ENCODE measurements at regions not wholly inside any gene's neighbourhood (a gene's known extent, or its start where the extent isn't known, plus 50 kb on each side); places are given as distances from the start of the nearest gene placed in this dataset.

DNA sequence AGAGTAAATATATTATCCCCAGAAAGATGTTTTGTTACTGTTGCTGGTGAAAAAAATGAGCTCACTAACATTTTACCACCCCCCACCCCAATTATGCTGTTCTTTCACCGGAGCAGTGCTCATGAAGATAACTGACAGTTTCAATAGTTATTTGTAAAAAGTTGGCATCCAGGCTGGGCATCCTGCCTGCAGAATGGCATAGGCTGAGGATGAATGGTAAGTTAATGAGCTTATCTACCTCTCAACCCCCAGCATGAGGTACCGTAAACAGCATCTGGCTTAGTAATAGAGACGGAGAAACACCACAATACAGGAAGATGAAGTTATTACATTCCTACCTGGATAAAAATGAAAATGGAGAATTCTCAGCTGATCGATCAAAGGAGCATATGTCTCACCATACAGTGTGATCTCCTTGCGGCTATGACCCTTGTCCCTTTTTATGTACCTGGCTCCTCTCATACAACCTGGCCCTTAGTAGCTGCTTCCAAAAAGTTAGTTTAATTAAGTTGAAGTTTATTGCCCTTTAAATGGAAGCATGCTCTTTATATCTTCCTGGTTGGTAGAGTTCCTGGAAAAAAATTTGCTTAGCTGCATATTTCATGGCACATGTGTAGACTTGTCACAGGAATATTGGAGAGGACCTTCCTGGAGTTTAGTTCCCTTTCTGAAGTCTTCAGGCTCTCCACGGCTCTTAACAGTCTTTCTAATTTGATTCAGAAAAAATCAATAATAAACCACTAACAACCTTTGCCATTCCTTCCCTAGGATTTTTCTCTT lies 61.2 kb upstream of the MPHOSPH6 start:
- TF ChIP-seq, protein P1, sequence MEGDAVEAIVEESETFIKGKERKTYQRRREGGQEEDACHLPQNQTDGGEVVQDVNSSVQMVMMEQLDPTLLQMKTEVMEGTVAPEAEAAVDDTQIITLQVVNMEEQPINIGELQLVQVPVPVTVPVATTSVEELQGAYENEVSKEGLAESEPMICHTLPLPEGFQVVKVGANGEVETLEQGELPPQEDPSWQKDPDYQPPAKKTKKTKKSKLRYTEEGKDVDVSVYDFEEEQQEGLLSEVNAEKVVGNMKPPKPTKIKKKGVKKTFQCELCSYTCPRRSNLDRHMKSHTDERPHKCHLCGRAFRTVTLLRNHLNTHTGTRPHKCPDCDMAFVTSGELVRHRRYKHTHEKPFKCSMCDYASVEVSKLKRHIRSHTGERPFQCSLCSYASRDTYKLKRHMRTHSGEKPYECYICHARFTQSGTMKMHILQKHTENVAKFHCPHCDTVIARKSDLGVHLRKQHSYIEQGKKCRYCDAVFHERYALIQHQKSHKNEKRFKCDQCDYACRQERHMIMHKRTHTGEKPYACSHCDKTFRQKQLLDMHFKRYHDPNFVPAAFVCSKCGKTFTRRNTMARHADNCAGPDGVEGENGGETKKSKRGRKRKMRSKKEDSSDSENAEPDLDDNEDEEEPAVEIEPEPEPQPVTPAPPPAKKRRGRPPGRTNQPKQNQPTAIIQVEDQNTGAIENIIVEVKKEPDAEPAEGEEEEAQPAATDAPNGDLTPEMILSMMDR (IDR thresholded peaks at IDR 0.05) = no peak
- no peaks in the 10 kb centered on the region for H3K79me2 ChIP-seq (ENCODE audit: insufficient read depth, low read length)
- H3K4me3 Mint-ChIP-seq = no peak overlapping the region
- H2AFZ ChIP-seq (ENCODE audit: insufficient read depth, low read depth, low read length, poor library complexity, severe bottlenecking) = no peak overlapping the region
- H3K27ac Mint-ChIP-seq = no peak overlapping the region
- no CpG with 5 or more reads among the region's 6 CpGs for WGBS (ENCODE audit: insufficient coverage)
- no peak overlapping the region for H3K27ac ChIP-seq (ENCODE audit: low read depth in 1 of 2, low read length in 2 of 2)
- peaks cover 0 to 1% (median 0%) of the 10 kb centered on the region in 7 donors for H3K9me3 Mint-ChIP-seq
- peaks cover 2% of the 10 kb centered on the region for H3K4me1 Mint-ChIP-seq
- H3K27me3 ChIP-seq (ENCODE audit: control insufficient read depth in 2 of 2, insufficient read depth in 2 of 2, low read length in 2 of 2) = peaks cover 0 to 4% of the 10 kb centered on the region in 2 donors
- H3K4me1 ChIP-seq (ENCODE audit: control insufficient read depth in 1 of 2, insufficient read depth in 2 of 2, low read length in 2 of 2) = no peaks in the 10 kb centered on the region
- no peaks in the 10 kb centered on the region for H3K36me3 Mint-ChIP-seq
- intact Hi-C loops (cut with micrococcal nuclease) = loop anchor here (5.0 to 10.0 kb wide), 3 partner anchors 199 to 296 kb away; no protein-coding TSS in a partner anchor
- H3K4me2 ChIP-seq (replicated peaks; ENCODE audit: extremely low read depth, low read length, poor library complexity, severe bottlenecking) = no peak overlapping the region
- H3K4me3 ChIP-seq (replicated peaks in 1 of 3; ENCODE audit: low read depth in 2 of 3, low read length in 3 of 3) = no peak overlapping the region
- H3K27me3 Mint-ChIP-seq (ENCODE audit: low read depth in 3 of 3) = peaks cover 9 to 15% (median 11%) of the 10 kb centered on the region in 3 donors
- no peak overlapping the region for H3K9ac ChIP-seq (ENCODE audit: insufficient read depth, low read length, poor library complexity, severe bottlenecking)
- no peaks in the 10 kb centered on the region for H3K36me3 ChIP-seq (replicated peaks in 1 of 2; ENCODE audit: control insufficient read depth in 1 of 2, insufficient read depth in 2 of 2, low read length in 2 of 2)
- no peaks in the 10 kb centered on the region for H3K9me3 ChIP-seq (replicated peaks in 1 of 2; ENCODE audit: control insufficient read depth in 1 of 2, insufficient read depth in 1 of 2, low read length in 2 of 2)
- H4K20me1 ChIP-seq (ENCODE audit: insufficient read depth, low read length) = no peaks in the 10 kb centered on the region
- no peak for DNase-seq

DNA sequence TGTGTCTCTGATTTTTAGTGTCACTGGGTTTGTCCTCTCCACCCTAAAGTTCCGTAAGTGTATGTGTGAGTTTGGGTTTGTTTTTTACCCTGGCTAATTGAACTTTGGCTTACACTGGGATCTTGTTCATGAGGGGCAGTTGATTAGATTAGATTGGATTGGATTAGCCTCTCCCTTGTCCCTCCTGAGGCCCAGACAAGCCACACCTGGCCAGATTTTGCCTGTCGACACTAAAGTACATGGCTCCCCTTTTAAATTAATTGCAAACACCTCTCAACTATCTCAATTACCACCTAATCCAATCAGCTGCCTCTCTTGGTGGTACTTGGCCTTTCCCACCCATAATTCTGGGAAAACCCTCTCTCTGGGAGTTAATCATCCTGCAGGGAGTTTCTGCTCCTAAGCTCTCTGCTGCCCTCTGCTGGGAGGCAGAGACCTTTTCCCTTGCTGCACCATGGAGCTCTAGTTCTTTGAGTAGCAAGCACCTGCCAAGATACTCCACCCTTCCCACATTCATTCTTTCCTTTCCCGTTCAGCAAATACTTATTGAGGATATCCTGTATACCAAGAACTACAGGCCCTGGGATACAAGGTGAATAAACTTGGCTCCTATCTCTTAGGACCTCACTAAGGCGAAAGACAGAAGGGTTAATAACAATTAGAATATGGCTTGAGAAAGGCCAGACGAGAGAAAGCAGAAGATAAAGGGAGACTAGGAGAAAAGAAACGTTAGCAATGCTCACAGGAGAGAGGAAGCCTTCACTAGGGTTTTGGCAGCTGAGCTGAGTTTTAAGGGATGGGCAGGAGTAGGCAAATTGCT lies 60.0 kb upstream of the MPHOSPH6 start:
- 57% methylated on average over 4 of the region's 6 CpGs for whole genome bisulfite sequencing (ENCODE audit: insufficient coverage)
- no peaks in the 10 kb centered on the region for H3K79me2 ChIP-seq (ENCODE audit: insufficient read depth, low read length)

More for the DNA sequence above, 60.0 kb upstream of the MPHOSPH6 start:
- Mint-ChIP-seq H3K4me1 (peaks cover 2% of the 10 kb centered on the region), H3K27me3 (ENCODE audit: low read depth in 3 of 3) (peaks cover 7 to 15% (median 10%) of the 10 kb centered on the region in 3 donors), H3K36me3 (no peaks in the 10 kb centered on the region), H3K4me3 (no peak overlapping the region), H3K9me3 (no peaks in the 10 kb centered on the region), H3K27ac (peak overlapping the region in 2 of 7 donors; percentile 15 to 27)
- Histone ChIP-seq H3K27me3 (ENCODE audit: control insufficient read depth in 2 of 2, insufficient read depth in 2 of 2, low read length in 2 of 2) (peaks cover 0 to 4% of the 10 kb centered on the region in 2 donors), H2AFZ (ENCODE audit: insufficient read depth, low read depth, low read length, poor library complexity, severe bottlenecking) (no peak overlapping the region), H3K36me3 (replicated peaks in 1 of 2; ENCODE audit: control insufficient read depth in 1 of 2, insufficient read depth in 2 of 2, low read length in 2 of 2) (no peaks in the 10 kb centered on the region), H3K4me2 (replicated peaks; ENCODE audit: extremely low read depth, low read length, poor library complexity, severe bottlenecking) (no peak overlapping the region), H3K9ac (ENCODE audit: insufficient read depth, low read length, poor library complexity, severe bottlenecking) (no peak overlapping the region), H3K27ac (ENCODE audit: low read depth in 1 of 2, low read length in 2 of 2) (no peak overlapping the region), H4K20me1 (ENCODE audit: insufficient read depth, low read length) (no peaks in the 10 kb centered on the region), H3K4me3 (replicated peaks in 1 of 3; ENCODE audit: low read depth in 2 of 3, low read length in 3 of 3) (no peak overlapping the region), H3K9me3 (replicated peaks in 1 of 2; ENCODE audit: control insufficient read depth in 1 of 2, insufficient read depth in 1 of 2, low read length in 2 of 2) (no peaks in the 10 kb centered on the region), H3K4me1 (ENCODE audit: control insufficient read depth in 1 of 2, insufficient read depth in 2 of 2, low read length in 2 of 2) (no peaks in the 10 kb centered on the region)
- DNase-seq = peak; percentile 47 to 81 (median 75)
- intact Hi-C loops (cut with micrococcal nuclease) = loop anchor here (5.0 to 10.0 kb wide), 5 partner anchors 38 to 295 kb away; partner anchors contain the start of gene MPHOSPH6 (in 1 of the 2)
- TF ChIP-seq, protein P1 (IDR thresholded peaks at IDR 0.05) = peak; percentile 98

All from CD14-positive monocyte (primary cell).